H54 (cell line): ENCODE measurements at regions not wholly inside any gene's neighbourhood (a gene's known extent, or its start where the extent isn't known, plus 50 kb on each side); places are given as distances from the start of the nearest gene placed in this dataset.

ENCODE experiments used
- DNase-seq: peaks from one replicate; pipeline ENCODE4 v3.0.0; 2011; ENCODE audit warnings: low spot score, mixed read lengths; ENCODE audit not compliant: insufficient read length
- FAIRE-seq: peaks from 3 replicates; lab custom pipeline; 2011; peaks lifted over from hg19 to GRCh38; lab: Jason Lieb, UNC
- POLR2A ChIP-seq: IDR thresholded peaks from 2 replicates; pipeline ENCODE4 v1.6.1; 2011; ENCODE audit warnings: low read depth, mild to moderate bottlenecking, low read length

DNA sequence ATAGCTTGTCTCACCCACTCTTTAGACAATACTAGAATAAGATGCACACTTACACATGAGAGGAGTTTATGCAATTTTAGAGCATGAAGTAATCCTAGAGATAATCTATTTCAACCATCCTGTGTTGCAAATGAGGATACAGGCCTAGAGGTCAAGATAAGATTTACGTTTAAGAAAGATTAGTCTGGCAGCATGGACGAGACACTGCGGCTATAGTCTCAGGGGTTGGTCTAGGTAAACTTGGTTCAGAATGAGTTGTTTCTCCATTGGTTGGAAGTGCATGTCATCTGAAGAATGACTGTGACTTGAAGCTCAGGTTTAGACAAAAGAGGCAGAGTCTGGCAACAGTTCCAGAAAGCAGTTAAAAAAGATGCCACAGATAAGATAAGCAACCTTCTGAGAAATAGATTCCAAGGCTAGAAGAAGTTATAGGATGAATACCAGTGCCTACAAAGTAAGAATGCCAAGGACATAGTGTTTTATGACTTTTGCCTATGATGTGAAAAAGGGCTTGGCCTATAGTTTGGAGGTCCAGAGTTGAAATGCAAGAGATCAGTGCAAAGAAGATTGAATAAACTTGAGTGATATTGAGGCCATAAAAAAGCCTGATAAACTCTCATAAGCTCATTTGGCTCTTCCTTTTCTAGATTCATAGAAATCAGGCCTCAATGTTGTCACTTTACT, 631.0 kb downstream of the SQOR start:
- FAIRE-seq = no peak

DNA sequence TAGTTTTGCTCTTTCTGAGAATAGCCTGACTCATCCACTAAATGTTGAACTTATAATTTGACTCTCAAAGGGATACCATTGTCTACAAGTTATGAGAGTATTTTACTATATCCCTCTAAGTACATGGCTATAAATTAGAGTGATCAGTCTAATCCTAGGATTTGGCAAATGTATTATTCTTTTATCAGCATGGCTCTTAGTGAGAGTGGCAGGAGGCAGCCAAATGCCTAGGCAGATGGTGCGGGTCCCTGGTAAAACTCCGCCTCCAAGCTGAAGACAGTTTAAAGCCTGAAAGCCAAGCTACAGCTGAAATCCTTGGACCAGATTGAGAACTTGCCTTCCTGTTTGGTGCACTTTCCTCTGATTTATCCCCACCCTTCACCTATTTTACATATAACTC, 631.8 kb downstream of the SQOR start:
- FAIRE-seq (no peak), DNase-seq (no peak)
- TF ChIP-seq POLR2A = no peak

More for the DNA sequence above, 631.0 kb downstream of the SQOR start:
- no peak for DNase-seq
- TF ChIP-seq POLR2A = no peak

DNA sequence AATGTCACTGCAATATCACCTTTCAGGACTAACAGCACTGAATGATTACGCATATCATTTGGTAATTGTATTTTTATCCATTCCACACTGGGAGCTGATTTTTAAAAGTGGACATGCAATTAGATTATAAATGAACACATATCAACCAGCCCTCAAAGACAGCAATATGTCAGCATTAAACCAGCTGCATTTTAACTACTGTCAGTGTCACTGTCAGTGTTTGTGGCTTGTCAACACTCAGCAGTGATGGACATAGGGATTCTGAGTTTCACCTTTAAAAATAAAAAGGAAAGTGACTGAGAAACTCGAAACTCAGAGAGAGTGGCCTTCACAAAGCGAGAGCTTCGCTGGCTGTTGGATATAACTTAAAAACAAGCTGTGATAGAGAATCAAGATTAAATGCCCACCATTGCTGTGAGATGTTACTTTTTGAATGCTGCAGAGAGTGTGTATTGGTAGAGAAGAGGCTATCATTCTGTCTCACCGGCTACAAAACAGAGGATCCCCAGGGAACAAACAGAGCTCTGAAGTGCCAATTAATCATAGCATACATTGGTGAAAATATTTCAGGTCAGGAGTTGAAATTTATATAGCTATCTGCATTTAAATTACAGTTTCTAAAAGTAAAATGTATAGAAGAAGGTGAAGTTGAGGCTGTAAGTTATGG, 635.8 kb downstream of the SQOR start:
- no peak for FAIRE-seq
- DNase-seq = no peak
- no peak for TF ChIP-seq POLR2A

DNA sequence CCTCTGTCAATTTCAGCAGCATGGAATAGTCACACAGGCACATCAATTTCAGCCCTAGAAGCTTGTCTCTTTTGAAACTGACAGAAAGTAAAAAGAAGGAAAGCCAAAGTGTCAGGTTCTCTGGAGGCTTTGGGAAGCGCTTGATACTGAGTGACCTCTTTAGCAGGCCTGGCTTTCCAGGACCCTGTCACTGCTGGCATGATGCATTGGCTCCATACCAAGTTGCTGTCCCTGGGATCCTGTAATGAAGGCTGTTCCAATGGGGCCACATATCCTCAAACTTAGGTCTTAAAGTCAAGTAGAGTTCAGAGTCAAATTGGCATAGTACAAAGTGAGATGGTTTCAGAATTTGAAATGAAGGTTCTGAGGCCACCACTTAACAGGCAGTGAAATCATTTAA, 640.9 kb downstream of the SQOR start:
- DNase-seq (no peak), FAIRE-seq (no peak)
- TF ChIP-seq POLR2A = no peak

DNA sequence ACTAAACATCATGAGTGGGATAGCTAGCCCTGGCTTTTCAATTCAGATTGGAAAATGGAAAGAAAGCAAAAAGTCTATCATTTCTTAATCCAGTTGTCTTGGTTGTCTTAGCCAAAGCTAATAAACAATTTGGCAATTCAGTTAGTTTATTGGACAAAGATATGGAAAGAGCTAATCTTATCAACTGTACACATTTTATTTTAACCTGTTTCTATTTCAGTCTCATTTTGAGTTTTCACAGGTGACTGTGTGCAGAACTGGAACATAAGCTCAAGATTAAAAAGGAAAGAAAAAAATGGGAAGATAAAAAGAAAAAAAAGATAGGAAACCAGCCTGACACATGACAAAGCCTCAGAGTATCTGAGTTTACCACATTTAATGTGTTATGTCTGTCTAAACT, 642.6 kb downstream of the SQOR start:
- TF ChIP-seq POLR2A = no peak
- DNase-seq (no peak), FAIRE-seq (no peak)

DNA sequence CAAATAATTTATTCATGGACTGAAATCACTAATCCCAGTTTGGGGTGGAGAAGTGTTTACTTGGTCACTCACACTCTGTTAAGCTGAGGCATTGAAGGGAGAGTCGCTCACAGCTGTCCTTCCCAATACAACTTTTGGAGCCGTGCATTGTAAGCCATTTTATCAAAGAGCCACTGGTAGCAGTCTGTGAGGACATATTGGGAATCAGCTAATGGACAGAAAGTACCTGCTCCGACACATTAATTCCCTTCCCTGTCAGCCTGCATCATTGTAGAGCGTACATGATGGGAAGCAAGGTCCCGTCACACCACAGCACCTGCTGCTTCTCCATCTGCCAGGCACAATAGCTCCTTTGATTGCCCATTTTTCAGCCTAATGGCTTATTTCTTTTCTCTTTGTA, 643.2 kb downstream of the SQOR start:
- DNase-seq = no peak
- TF ChIP-seq POLR2A = no peak
- no peak for FAIRE-seq

DNA sequence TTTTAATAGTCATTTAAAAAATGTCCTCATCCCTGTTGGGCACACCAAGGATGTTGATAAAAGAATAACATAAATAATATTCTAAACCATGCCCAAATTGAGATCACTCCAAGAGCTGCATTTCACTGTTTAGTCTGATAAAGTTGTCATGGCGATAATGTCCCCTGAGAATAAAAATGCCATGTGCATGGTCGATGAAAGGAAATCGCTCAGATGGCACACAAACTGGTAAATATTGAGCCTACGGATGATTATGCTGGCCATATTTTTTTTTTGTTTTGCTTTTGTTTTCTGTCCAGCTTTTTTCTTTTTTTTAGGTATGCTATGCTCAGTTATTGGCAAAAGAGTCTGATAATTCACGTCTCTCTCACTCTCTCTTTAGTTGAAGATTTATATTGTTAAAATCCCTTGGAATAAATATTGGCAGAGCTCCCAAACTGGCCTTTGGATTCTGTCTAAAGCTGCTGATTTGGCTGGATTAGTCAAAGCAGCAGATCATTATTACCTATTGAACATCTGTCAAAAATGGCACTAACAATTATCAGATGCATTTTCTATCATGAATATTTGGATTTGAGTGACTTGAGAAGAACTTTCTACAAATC, 643.8 kb downstream of the SQOR start:
- FAIRE-seq = no peak
- DNase-seq = no peak

DNA sequence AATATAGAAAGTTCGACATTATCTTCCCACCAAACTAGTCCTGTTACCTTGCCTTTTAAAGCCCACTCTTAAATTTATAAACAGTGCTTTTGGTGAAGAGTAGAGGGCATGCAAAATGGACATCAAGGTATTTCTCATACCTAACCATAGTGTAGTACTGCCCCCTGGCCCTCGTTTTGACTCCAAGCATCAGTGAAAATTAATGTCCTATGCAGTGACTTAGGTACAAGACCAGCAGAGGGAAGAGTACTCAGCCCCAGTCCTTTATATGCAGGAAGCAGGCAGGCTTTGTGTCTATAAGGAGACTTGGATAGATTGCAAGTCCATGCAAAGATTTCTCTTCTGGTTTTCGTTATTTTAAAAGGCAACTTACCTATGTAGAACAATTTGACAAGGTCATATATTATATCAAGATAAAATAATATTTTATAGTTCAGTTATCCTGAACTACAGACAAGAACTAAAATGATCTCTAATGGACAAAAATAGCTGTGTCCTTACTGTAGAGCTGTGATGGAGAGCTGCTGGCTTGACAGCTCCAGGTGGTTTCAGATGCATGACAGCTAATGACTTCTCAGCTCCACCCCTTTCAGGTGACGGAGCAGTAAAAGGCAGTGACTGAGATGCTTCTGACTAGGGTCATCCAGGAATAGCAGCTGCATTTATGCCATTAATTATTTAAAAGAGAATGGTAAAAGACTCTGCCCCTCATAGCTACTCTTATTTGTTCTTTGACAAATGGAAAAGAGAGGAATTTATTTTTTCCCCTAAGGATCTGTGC, 646.1 kb downstream of the SQOR start:
- DNase-seq (no peak), FAIRE-seq (no peak)
- no peak for TF ChIP-seq POLR2A

More for the DNA sequence above, 643.8 kb downstream of the SQOR start:
- no peak for TF ChIP-seq POLR2A

DNA sequence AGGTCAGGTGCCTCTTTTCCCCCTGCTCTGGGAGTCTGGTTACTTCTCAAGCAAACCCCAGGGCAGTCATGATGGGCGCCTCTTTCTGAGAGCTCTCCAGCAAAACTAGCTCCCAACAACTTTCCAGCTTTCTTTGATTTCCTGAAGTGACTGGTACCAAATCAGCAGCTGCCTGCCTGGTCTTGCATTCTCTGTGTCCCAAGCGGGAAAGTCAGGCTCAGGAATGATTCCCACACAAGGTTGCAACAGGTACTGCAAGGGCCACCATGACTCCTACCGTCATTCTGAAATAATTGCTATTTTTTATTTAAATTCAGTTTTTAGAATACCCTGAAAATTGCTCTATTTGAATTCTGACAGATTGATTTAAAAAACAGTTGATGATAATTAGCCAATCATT, 658.7 kb downstream of the SQOR start:
- DNase-seq (no peak), FAIRE-seq (no peak)
- TF ChIP-seq POLR2A = no peak

DNA sequence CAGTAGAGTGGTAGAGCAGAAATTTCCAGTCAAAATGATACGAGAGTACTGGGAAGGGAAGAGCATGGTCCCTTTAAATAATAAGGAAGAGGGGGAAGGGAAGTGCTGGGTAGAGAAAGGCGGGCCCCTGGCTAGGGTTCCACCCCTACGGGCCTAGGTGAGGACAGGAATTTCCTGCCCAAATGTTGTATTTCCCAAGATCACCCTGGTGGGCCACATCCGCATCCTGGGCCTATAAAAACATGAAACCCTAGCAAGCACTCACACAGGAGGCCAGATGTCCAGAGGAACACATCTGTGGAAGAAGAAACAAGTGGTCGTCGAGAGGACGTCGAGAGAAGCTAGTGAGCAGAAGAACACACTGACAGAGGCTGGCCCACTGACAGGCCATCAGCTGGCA, 661.2 kb downstream of the SQOR start:
- FAIRE-seq (no peak), DNase-seq (no peak)
- TF ChIP-seq POLR2A = no peak

DNA sequence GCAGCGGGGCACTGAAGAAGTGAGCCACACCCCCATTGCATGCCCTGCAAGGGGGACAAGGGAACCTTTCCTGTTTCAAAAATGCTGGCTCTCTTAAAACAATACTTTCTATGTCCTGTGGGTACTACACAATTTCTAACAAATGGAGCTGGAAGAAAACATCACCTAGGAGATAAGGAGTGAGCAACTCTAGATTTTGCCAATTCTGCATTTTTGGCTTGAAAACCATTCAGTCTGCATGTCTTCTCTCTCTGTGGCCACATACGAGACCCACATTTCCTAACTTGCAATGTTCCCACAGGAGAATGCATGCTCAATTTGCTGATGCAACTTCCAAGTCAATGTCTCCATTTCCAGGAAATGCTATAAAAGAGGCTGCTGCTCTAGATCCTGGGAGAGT, 662.0 kb downstream of the SQOR start:
- no peak for TF ChIP-seq POLR2A
- FAIRE-seq (no peak), DNase-seq (no peak)

DNA sequence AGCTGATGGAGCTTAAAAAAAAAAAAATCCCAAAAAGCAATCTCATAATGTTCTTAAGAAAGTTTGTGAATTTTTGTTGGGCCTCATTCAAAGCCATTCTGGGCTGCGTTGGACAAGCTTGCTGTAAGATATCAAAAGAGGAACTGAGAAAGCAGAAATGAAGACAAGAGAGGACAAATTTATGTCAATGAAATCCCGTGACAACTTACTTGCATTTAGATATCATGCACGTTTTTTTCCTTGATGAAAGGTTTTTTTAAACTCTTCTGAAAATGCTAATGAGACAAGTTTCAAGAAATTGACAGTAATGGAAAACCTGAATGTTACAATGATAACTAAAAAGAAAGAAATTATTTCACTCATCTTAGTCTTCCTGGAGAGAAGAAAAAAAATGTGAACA, 662.9 kb downstream of the SQOR start:
- TF ChIP-seq POLR2A = no peak
- no peak for DNase-seq
- FAIRE-seq = no peak

DNA sequence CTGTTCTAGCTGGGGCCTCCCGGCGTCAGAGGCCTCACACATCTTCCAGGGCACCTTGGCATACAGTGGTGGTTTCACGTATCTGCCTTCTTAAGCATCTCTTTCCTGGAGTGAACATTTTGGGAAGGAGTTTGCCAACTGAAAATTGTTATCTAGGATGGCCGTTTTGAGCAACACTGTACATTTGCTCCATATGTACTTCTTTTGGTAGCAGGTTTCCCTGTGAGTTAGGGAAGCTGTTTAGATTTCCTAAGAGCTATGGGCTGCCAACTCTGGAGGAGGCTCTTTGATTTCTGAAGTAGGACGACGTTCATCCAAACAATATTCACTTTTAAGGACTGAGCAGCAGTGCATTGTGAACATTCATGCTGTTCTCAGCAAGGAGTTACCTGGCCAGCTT, 665.9 kb downstream of the SQOR start:
- DNase-seq (no peak), FAIRE-seq (no peak)
- TF ChIP-seq POLR2A = no peak

DNA sequence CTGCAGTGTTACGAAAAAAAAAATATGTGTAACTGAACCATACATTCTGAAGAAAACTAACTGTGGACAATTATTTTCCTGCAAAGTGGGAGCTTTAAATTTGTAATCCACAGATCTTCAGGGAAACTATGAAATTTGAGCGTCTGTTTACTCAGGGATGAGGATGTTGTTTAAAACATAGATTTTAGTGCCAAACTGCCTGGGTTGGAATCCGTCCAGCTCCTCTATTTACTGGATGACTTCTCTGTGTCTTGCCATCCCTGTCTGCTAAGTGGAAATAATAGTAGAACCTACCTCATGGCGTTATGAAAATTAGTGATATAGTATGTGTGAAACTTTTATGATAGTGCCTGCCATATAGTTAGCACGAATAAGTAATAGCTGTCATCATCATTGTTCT, 666.5 kb downstream of the SQOR start:
- no peak for DNase-seq
- FAIRE-seq = no peak
- TF ChIP-seq POLR2A = no peak
